Activated naive CD4-positive, alpha-beta T cell treated with anti-CD3 and anti-CD28 coated beads, Interleukin-2, amount 10 ng/mL, durations not matched to agents 7 days and 5 days (primary cell): ENCODE measurements at regions not wholly inside any gene's neighbourhood (a gene's known extent, or its start where the extent isn't known, plus 50 kb on each side); places are given as distances from the start of the nearest gene placed in this dataset.
"Not testable (repeated sequence)": the region's sequence is repeated elsewhere in the genome, so short reads cannot be mapped to it uniquely, and the experiment has no call there.

Experiments
- CTCF ChIA-PET: fragments of 350-600 bp; sonication (Branson Sonifier 250); formaldehyde crosslinking; loops from one replicate; lab custom pipeline; 2021; ENCODE audit warnings: antibody characterized with exemption; lab: Charles Lee
- DNase-seq: peaks from one replicate; pipeline ENCODE4 v3.0.0-alpha.2; 2020
- H3K27ac Mint-ChIP-seq: one replicate; pipeline ENCODE4 v1.8.0; 2021; ENCODE audit warnings: mild to moderate bottlenecking, moderate library complexity, mixed read lengths
- H3K27me3 Mint-ChIP-seq: one replicate; pipeline ENCODE4 v1.8.0; 2021; ENCODE audit warnings: mild to moderate bottlenecking, mixed read lengths
- H3K36me3 Mint-ChIP-seq: one replicate; pipeline ENCODE4 v1.8.0; 2021; ENCODE audit warnings: mixed read lengths
- H3K4me1 Mint-ChIP-seq: one replicate; pipeline ENCODE4 v1.8.0; 2021; ENCODE audit warnings: mixed read lengths
- H3K4me3 Mint-ChIP-seq: one replicate; pipeline ENCODE4 v1.8.0; 2021; ENCODE audit warnings: mild to moderate bottlenecking, moderate library complexity, mixed read lengths
- H3K9me3 Mint-ChIP-seq: one replicate; pipeline ENCODE4 v1.8.0; 2021; ENCODE audit warnings: mixed read lengths

GRCh38 chr6:1475174-1475573 lies 85.8 kb downstream of the FOXF2 start:
- Mint-ChIP-seq H3K9me3 (no peaks in the 10 kb centered on the region), H3K4me1 (no peaks in the 10 kb centered on the region), H3K4me3 (no peak overlapping the region), H3K27me3 (peaks cover 4% of the 10 kb centered on the region), H3K36me3 (no peaks in the 10 kb centered on the region), H3K27ac (no peak overlapping the region)
- CTCF ChIA-PET = no interaction called here
- no peak for DNase-seq

GRCh38 chr6:1477432-1478090 lies 88.2 kb downstream of the FOXF2 start:
- Mint-ChIP-seq H3K36me3 (no peaks in the 10 kb centered on the region), H3K4me3 (no peak overlapping the region), H3K27me3 (peaks cover 19% of the 10 kb centered on the region), H3K27ac (no peak overlapping the region), H3K4me1 (no peaks in the 10 kb centered on the region), H3K9me3 (no peaks in the 10 kb centered on the region)
- no peak for DNase-seq
- CTCF ChIA-PET = interaction anchor here (0.6 to 1.0 kb wide), 2 partner anchors 11 to 1229 kb away, joined by 3 read pairs; no protein-coding TSS in a partner anchor

- H3K9me3 Mint-ChIP-seq, CTCF ChIA-PET, H3K36me3 Mint-ChIP-seq, H3K4me3 Mint-ChIP-seq, H3K4me1 Mint-ChIP-seq, H3K27ac Mint-ChIP-seq, DNase-seq: not testable (repeated sequence)
- peaks cover 20% of the 10 kb centered on the region for H3K27me3 Mint-ChIP-seq
Measured at GRCh38 chr6:1478163-1478826, 88.9 kb downstream of the FOXF2 start.

GRCh38 chr6:1479095-1479494 lies 89.7 kb downstream of the FOXF2 start:
- no peak overlapping the region for H3K27ac Mint-ChIP-seq
- no peaks in the 10 kb centered on the region for H3K9me3 Mint-ChIP-seq
- H3K27me3 Mint-ChIP-seq = peaks cover 21% of the 10 kb centered on the region
- H3K4me1 Mint-ChIP-seq = no peaks in the 10 kb centered on the region
- no peak for DNase-seq
- no peaks in the 10 kb centered on the region for H3K36me3 Mint-ChIP-seq
- CTCF ChIA-PET = no interaction called here
- H3K4me3 Mint-ChIP-seq = no peak overlapping the region

- Mint-ChIP-seq H3K9me3 (no peaks in the 10 kb centered on the region), H3K36me3 (no peaks in the 10 kb centered on the region), H3K27ac (no peak overlapping the region), H3K27me3 (peaks cover 22% of the 10 kb centered on the region), H3K4me1 (no peaks in the 10 kb centered on the region), H3K4me3 (no peak overlapping the region)
- CTCF ChIA-PET = no interaction called here
- DNase-seq = no peak
Measured at GRCh38 chr6:1479601-1480221, 90.3 kb downstream of the FOXF2 start.

- no peak overlapping the region for H3K4me3 Mint-ChIP-seq
- H3K4me1 Mint-ChIP-seq = no peaks in the 10 kb centered on the region
- DNase-seq = no peak
- H3K27ac Mint-ChIP-seq = no peak overlapping the region
- H3K36me3 Mint-ChIP-seq = no peaks in the 10 kb centered on the region
- CTCF ChIA-PET = no interaction called here
- peaks cover 29% of the 10 kb centered on the region for H3K27me3 Mint-ChIP-seq
- no peaks in the 10 kb centered on the region for H3K9me3 Mint-ChIP-seq
Measured at GRCh38 chr6:1481286-1481685, 91.9 kb downstream of the FOXF2 start.

- H3K27me3 Mint-ChIP-seq = peaks cover 29% of the 10 kb centered on the region
- no peaks in the 10 kb centered on the region for H3K9me3 Mint-ChIP-seq
- H3K4me3 Mint-ChIP-seq = no peak overlapping the region
- no peak for DNase-seq
- H3K4me1 Mint-ChIP-seq = no peaks in the 10 kb centered on the region
- CTCF ChIA-PET = no interaction called here
- H3K27ac Mint-ChIP-seq = no peak overlapping the region
- H3K36me3 Mint-ChIP-seq = no peaks in the 10 kb centered on the region
Measured at GRCh38 chr6:1482381-1483166, 93.2 kb downstream of the FOXF2 start.

- Mint-ChIP-seq H3K4me1 (no peaks in the 10 kb centered on the region), H3K27ac (no peak overlapping the region), H3K27me3 (peaks cover 29% of the 10 kb centered on the region), H3K36me3 (no peaks in the 10 kb centered on the region), H3K9me3 (no peaks in the 10 kb centered on the region), H3K4me3 (no peak overlapping the region)
- no peak for DNase-seq
- CTCF ChIA-PET = no interaction called here
Measured at GRCh38 chr6:1485678-1486077, 96.3 kb downstream of the FOXF2 start.

- CTCF ChIA-PET = no interaction called here
- no peak overlapping the region for H3K4me3 Mint-ChIP-seq
Measured at GRCh38 chr6:1486387-1486786, 97.0 kb downstream of the FOXF2 start.

GRCh38 chr6:1487239-1487638 lies 97.9 kb downstream of the FOXF2 start:
- H3K27me3 Mint-ChIP-seq = peaks cover 16% of the 10 kb centered on the region
- no peaks in the 10 kb centered on the region for H3K4me1 Mint-ChIP-seq
- no peaks in the 10 kb centered on the region for H3K9me3 Mint-ChIP-seq
- H3K27ac Mint-ChIP-seq = no peak overlapping the region
- DNase-seq = no peak
- no peak overlapping the region for H3K4me3 Mint-ChIP-seq
- no peaks in the 10 kb centered on the region for H3K36me3 Mint-ChIP-seq
- CTCF ChIA-PET = no interaction called here

More at GRCh38 chr6:1486387-1486786, 97.0 kb downstream of the FOXF2 start:
- no peaks in the 10 kb centered on the region for H3K4me1 Mint-ChIP-seq
- H3K9me3 Mint-ChIP-seq = no peaks in the 10 kb centered on the region
- H3K36me3 Mint-ChIP-seq = no peaks in the 10 kb centered on the region
- no peak overlapping the region for H3K27ac Mint-ChIP-seq
- no peak for DNase-seq
- peaks cover 22% of the 10 kb centered on the region for H3K27me3 Mint-ChIP-seq

GRCh38 chr6:1491025-1491424 lies 101.6 kb downstream of the FOXF2 start:
- H3K4me1 Mint-ChIP-seq = no peaks in the 10 kb centered on the region

GRCh38 chr6:1491591-1492319 lies 102.4 kb downstream of the FOXF2 start:
- Mint-ChIP-seq H3K4me1 (no peaks in the 10 kb centered on the region), H3K4me3 (no peak overlapping the region), H3K9me3 (no peaks in the 10 kb centered on the region), H3K27me3 (peaks cover 8% of the 10 kb centered on the region), H3K36me3 (no peaks in the 10 kb centered on the region), H3K27ac (no peak overlapping the region)
- no peak for DNase-seq
- CTCF ChIA-PET = interaction anchor here (0.7 kb wide), 1 partner anchor 18 kb away, joined by 3 read pairs; no protein-coding TSS in a partner anchor

More at GRCh38 chr6:1491025-1491424, 101.6 kb downstream of the FOXF2 start:
- Mint-ChIP-seq H3K36me3 (no peaks in the 10 kb centered on the region), H3K27me3 (peaks cover 8% of the 10 kb centered on the region), H3K27ac (no peak overlapping the region), H3K9me3 (no peaks in the 10 kb centered on the region), H3K4me3 (no peak overlapping the region)
- DNase-seq = no peak
- CTCF ChIA-PET = no interaction called here

- Mint-ChIP-seq H3K36me3 (no peaks in the 10 kb centered on the region), H3K27me3 (peaks cover 8% of the 10 kb centered on the region), H3K4me1 (no peaks in the 10 kb centered on the region), H3K27ac (no peak overlapping the region), H3K4me3 (no peak overlapping the region), H3K9me3 (no peaks in the 10 kb centered on the region)
- CTCF ChIA-PET = no interaction called here
- DNase-seq = no peak
Measured at GRCh38 chr6:1494671-1495070, 105.3 kb downstream of the FOXF2 start.

- H3K36me3 Mint-ChIP-seq = no peaks in the 10 kb centered on the region
- H3K27me3 Mint-ChIP-seq = peaks cover 8% of the 10 kb centered on the region
- no peaks in the 10 kb centered on the region for H3K4me1 Mint-ChIP-seq
- DNase-seq = no peak
- H3K4me3 Mint-ChIP-seq = no peak overlapping the region
- H3K27ac Mint-ChIP-seq = no peak overlapping the region
- CTCF ChIA-PET = no interaction called here
- H3K9me3 Mint-ChIP-seq = no peaks in the 10 kb centered on the region
Measured at GRCh38 chr6:1495344-1495743, 106.0 kb downstream of the FOXF2 start.
